ENCODE measurements at regions not wholly inside any gene's neighbourhood (a gene's known extent, or its start where the extent isn't known, plus 50 kb on each side); places are given as distances from the start of the nearest gene placed in this dataset.

- Histone ChIP-seq H3K36me3 (ENCODE audit: control insufficient read depth in 4 of 4, insufficient read depth in 4 of 4, low read length in 3 of 4) (no peaks in the 10 kb centered on the region), H3K27me3 (replicated peaks in 2 of 5; ENCODE audit: control insufficient read depth in 4 of 5, insufficient read depth in 5 of 5, low read length in 4 of 5) (peaks cover 0 to 4% (median 0%) of the 10 kb centered on the region in 5 experiments), H3K27ac (ENCODE audit: insufficient read depth in 1 of 2, low read depth in 1 of 2, low read length in 2 of 2, poor library complexity in 1 of 2, severe bottlenecking in 2 of 2) (no peak overlapping the region), H3K4me1 (ENCODE audit: control extremely low read depth in 1 of 4, control insufficient read depth in 4 of 4, insufficient read depth in 4 of 4, low read length in 3 of 4) (no peaks in the 10 kb centered on the region), H3K4me3 (ENCODE audit: control insufficient read depth in 1 of 7, extremely low read depth in 1 of 7, insufficient read depth in 4 of 7, low read depth in 2 of 7, low read length in 6 of 7) (no peak overlapping the region), H3K9me3 (ENCODE audit: control extremely low read depth in 1 of 5, control insufficient read depth in 4 of 5, insufficient read depth in 2 of 5, low read depth in 1 of 5, low read length in 4 of 5) (no peaks in the 10 kb centered on the region)
- POLR2A ChIA-PET = no interaction called here
- CTCF ChIA-PET = no interaction called here
- no peak for DNase-seq
- 90% methylated on average over 2 of the region's 2 CpGs for WGBS (ENCODE audit: insufficient coverage)
Measured at GRCh38 chr7:132061937-132062336, 505.5 kb upstream of the PODXL start.

- Histone ChIP-seq H3K4me1 (ENCODE audit: control extremely low read depth in 1 of 4, control insufficient read depth in 4 of 4, insufficient read depth in 4 of 4, low read length in 3 of 4) (no peaks in the 10 kb centered on the region), H3K27ac (ENCODE audit: insufficient read depth in 1 of 2, low read depth in 1 of 2, low read length in 2 of 2, poor library complexity in 1 of 2, severe bottlenecking in 2 of 2) (no peak overlapping the region), H3K27me3 (replicated peaks in 2 of 5; ENCODE audit: control insufficient read depth in 4 of 5, insufficient read depth in 5 of 5, low read length in 4 of 5) (peaks cover 0 to 4% (median 0%) of the 10 kb centered on the region in 5 experiments), H3K36me3 (ENCODE audit: control insufficient read depth in 4 of 4, insufficient read depth in 4 of 4, low read length in 3 of 4) (no peaks in the 10 kb centered on the region), H3K9me3 (ENCODE audit: control extremely low read depth in 1 of 5, control insufficient read depth in 4 of 5, insufficient read depth in 2 of 5, low read depth in 1 of 5, low read length in 4 of 5) (no peaks in the 10 kb centered on the region), H3K4me3 (ENCODE audit: control insufficient read depth in 1 of 7, extremely low read depth in 1 of 7, insufficient read depth in 4 of 7, low read depth in 2 of 7, low read length in 6 of 7) (no peak overlapping the region)
- no peak for DNase-seq
- ChIA-PET POLR2A (no interaction called here), CTCF (no interaction called here)
- 88% methylated on average over 3 of the region's 4 CpGs for whole genome bisulfite sequencing (ENCODE audit: insufficient coverage)
Measured at GRCh38 chr7:132059141-132059540, 502.7 kb upstream of the PODXL start.

- POLR2A ChIA-PET = no interaction called here
- H3K36me3 ChIP-seq (ENCODE audit: control insufficient read depth in 4 of 4, insufficient read depth in 4 of 4, low read length in 3 of 4) = no peaks in the 10 kb centered on the region
- H3K4me3 ChIP-seq (ENCODE audit: control insufficient read depth in 1 of 7, extremely low read depth in 1 of 7, insufficient read depth in 4 of 7, low read depth in 2 of 7, low read length in 6 of 7) = no peak overlapping the region
- H3K27me3 ChIP-seq (replicated peaks in 2 of 5; ENCODE audit: control insufficient read depth in 4 of 5, insufficient read depth in 5 of 5, low read length in 4 of 5) = peaks cover 0 to 3% (median 0%) of the 10 kb centered on the region in 5 experiments
- CTCF ChIA-PET = no interaction called here
- no peak for DNase-seq
- no peaks in the 10 kb centered on the region for H3K9me3 ChIP-seq (ENCODE audit: control extremely low read depth in 1 of 5, control insufficient read depth in 4 of 5, insufficient read depth in 2 of 5, low read depth in 1 of 5, low read length in 4 of 5)
- H3K27ac ChIP-seq (ENCODE audit: insufficient read depth in 1 of 2, low read depth in 1 of 2, low read length in 2 of 2, poor library complexity in 1 of 2, severe bottlenecking in 2 of 2) = no peak overlapping the region
- WGBS (ENCODE audit: insufficient coverage) = 83% methylated on average over 4 of the region's 9 CpGs
- H3K4me1 ChIP-seq (ENCODE audit: control extremely low read depth in 1 of 4, control insufficient read depth in 4 of 4, insufficient read depth in 4 of 4, low read length in 3 of 4) = no peaks in the 10 kb centered on the region
Measured at GRCh38 chr7:132055336-132056120, 499.1 kb upstream of the PODXL start.

- no peak overlapping the region for H3K27ac ChIP-seq (ENCODE audit: insufficient read depth in 1 of 2, low read depth in 1 of 2, low read length in 2 of 2, poor library complexity in 1 of 2, severe bottlenecking in 2 of 2)
- no peaks in the 10 kb centered on the region for H3K36me3 ChIP-seq (ENCODE audit: control insufficient read depth in 4 of 4, insufficient read depth in 4 of 4, low read length in 3 of 4)
- H3K9me3 ChIP-seq (ENCODE audit: control extremely low read depth in 1 of 5, control insufficient read depth in 4 of 5, insufficient read depth in 2 of 5, low read depth in 1 of 5, low read length in 4 of 5) = no peaks in the 10 kb centered on the region
- peaks cover 0 to 6% (median 0%) of the 10 kb centered on the region in 5 experiments for H3K27me3 ChIP-seq (replicated peaks in 2 of 5; ENCODE audit: control insufficient read depth in 4 of 5, insufficient read depth in 5 of 5, low read length in 4 of 5)
- 100% methylated on average over 2 of the region's 2 CpGs for WGBS (ENCODE audit: insufficient coverage)
- no peaks in the 10 kb centered on the region for H3K4me1 ChIP-seq (ENCODE audit: control extremely low read depth in 1 of 4, control insufficient read depth in 4 of 4, insufficient read depth in 4 of 4, low read length in 3 of 4)
- POLR2A ChIA-PET = no interaction called here
- no peak overlapping the region for H3K4me3 ChIP-seq (ENCODE audit: control insufficient read depth in 1 of 7, extremely low read depth in 1 of 7, insufficient read depth in 4 of 7, low read depth in 2 of 7, low read length in 6 of 7)
- CTCF ChIA-PET = no interaction called here
- DNase-seq = no peak
Measured at GRCh38 chr7:132053871-132054270, 497.4 kb upstream of the PODXL start.

- Histone ChIP-seq H3K27ac (ENCODE audit: insufficient read depth in 1 of 2, low read depth in 1 of 2, low read length in 2 of 2, poor library complexity in 1 of 2, severe bottlenecking in 2 of 2) (no peak overlapping the region), H3K4me3 (ENCODE audit: control insufficient read depth in 1 of 7, extremely low read depth in 1 of 7, insufficient read depth in 4 of 7, low read depth in 2 of 7, low read length in 6 of 7) (no peak overlapping the region), H3K27me3 (replicated peaks in 2 of 5; ENCODE audit: control insufficient read depth in 4 of 5, insufficient read depth in 5 of 5, low read length in 4 of 5) (peaks cover 0 to 8% (median 3%) of the 10 kb centered on the region in 5 experiments), H3K9me3 (ENCODE audit: control extremely low read depth in 1 of 5, control insufficient read depth in 4 of 5, insufficient read depth in 2 of 5, low read depth in 1 of 5, low read length in 4 of 5) (no peaks in the 10 kb centered on the region), H3K36me3 (ENCODE audit: control insufficient read depth in 4 of 4, insufficient read depth in 4 of 4, low read length in 3 of 4) (no peaks in the 10 kb centered on the region), H3K4me1 (ENCODE audit: control extremely low read depth in 1 of 4, control insufficient read depth in 4 of 4, insufficient read depth in 4 of 4, low read length in 3 of 4) (no peaks in the 10 kb centered on the region)
- no CpG with 5 or more reads among the region's 3 CpGs for WGBS (ENCODE audit: insufficient coverage)
- ChIA-PET CTCF (no interaction called here), POLR2A (no interaction called here)
- no peak for DNase-seq
Measured at GRCh38 chr7:132051311-132051710, 494.9 kb upstream of the PODXL start.

- POLR2A ChIA-PET = no interaction called here
- Histone ChIP-seq H3K4me1 (ENCODE audit: control extremely low read depth in 1 of 4, control insufficient read depth in 4 of 4, insufficient read depth in 4 of 4, low read length in 3 of 4) (no peaks in the 10 kb centered on the region), H3K4me3 (ENCODE audit: control insufficient read depth in 1 of 7, extremely low read depth in 1 of 7, insufficient read depth in 4 of 7, low read depth in 2 of 7, low read length in 6 of 7) (no peak overlapping the region), H3K9me3 (ENCODE audit: control extremely low read depth in 1 of 5, control insufficient read depth in 4 of 5, insufficient read depth in 2 of 5, low read depth in 1 of 5, low read length in 4 of 5) (no peaks in the 10 kb centered on the region), H3K27me3 (replicated peaks in 2 of 5; ENCODE audit: control insufficient read depth in 4 of 5, insufficient read depth in 5 of 5, low read length in 4 of 5) (peaks cover 0 to 8% (median 3%) of the 10 kb centered on the region in 5 experiments), H3K27ac (ENCODE audit: insufficient read depth in 1 of 2, low read depth in 1 of 2, low read length in 2 of 2, poor library complexity in 1 of 2, severe bottlenecking in 2 of 2) (no peak overlapping the region), H3K36me3 (ENCODE audit: control insufficient read depth in 4 of 4, insufficient read depth in 4 of 4, low read length in 3 of 4) (no peaks in the 10 kb centered on the region)
- 61% methylated on average over 5 of the region's 9 CpGs for WGBS (ENCODE audit: insufficient coverage)
- DNase-seq = peak; percentile 13 to 33 (median 14)
- CTCF ChIA-PET = no interaction called here
Measured at GRCh38 chr7:132049462-132050304, 493.3 kb upstream of the PODXL start.

- no peak overlapping the region for H3K27ac ChIP-seq (ENCODE audit: insufficient read depth in 1 of 2, low read depth in 1 of 2, low read length in 2 of 2, poor library complexity in 1 of 2, severe bottlenecking in 2 of 2)
- no peak for DNase-seq
- no peaks in the 10 kb centered on the region for H3K36me3 ChIP-seq (ENCODE audit: control insufficient read depth in 4 of 4, insufficient read depth in 4 of 4, low read length in 3 of 4)
- ChIA-PET POLR2A (no interaction called here), CTCF (interaction anchor here (1.3 kb wide), 1 partner anchor 357 kb away, joined by 3 read pairs; no protein-coding TSS in a partner anchor)
- no peak overlapping the region for H3K4me3 ChIP-seq (ENCODE audit: control insufficient read depth in 1 of 7, extremely low read depth in 1 of 7, insufficient read depth in 4 of 7, low read depth in 2 of 7, low read length in 6 of 7)
- H3K9me3 ChIP-seq (ENCODE audit: control extremely low read depth in 1 of 5, control insufficient read depth in 4 of 5, insufficient read depth in 2 of 5, low read depth in 1 of 5, low read length in 4 of 5) = no peaks in the 10 kb centered on the region
- no peaks in the 10 kb centered on the region for H3K4me1 ChIP-seq (ENCODE audit: control extremely low read depth in 1 of 4, control insufficient read depth in 4 of 4, insufficient read depth in 4 of 4, low read length in 3 of 4)
- WGBS (ENCODE audit: insufficient coverage) = 80% methylated on average over 2 of the region's 2 CpGs
- H3K27me3 ChIP-seq (replicated peaks in 2 of 5; ENCODE audit: control insufficient read depth in 4 of 5, insufficient read depth in 5 of 5, low read length in 4 of 5) = peaks cover 0 to 8% (median 3%) of the 10 kb centered on the region in 5 experiments
Measured at GRCh38 chr7:132045481-132045980, 489.1 kb upstream of the PODXL start.

Data from common myeloid progenitor, CD34-positive (primary cell).